ENCODE measurements at regions not wholly inside any gene's neighbourhood (a gene's known extent, or its start where the extent isn't known, plus 50 kb on each side); places are given as distances from the start of the nearest gene placed in this dataset.

- in situ Hi-C loops (cut with MboI; ENCODE audit: low pct_ligation_motif_present in 1 of 4, low pct_unique_long_range_greater_than_20kb in 1 of 4, low sequenced_read_pairs in 3 of 4), result no loop called here
- Histone ChIP-seq H3K4me1 (peaks cover 0 to 14% (median 2%) of the 10 kb centered on the region in 4 donors), H3K27me3 (peaks cover 10% of the 10 kb centered on the region), H3K27ac (peak overlapping the region in 1 of 4 donors; percentile 16), H3K36me3 (no peaks in the 10 kb centered on the region), H3K4me3 (peak overlapping the region in 3 of 4 donors; percentile 23 to 53 (median 27)), H3K9me3 (no peaks in the 10 kb centered on the region)
- no peak for DNase-seq
- WGBS, 2 donors (ENCODE audit: low coverage in 1 of 2), result 23 to 50% methylated on average over 2 to 5 of the region's 5 CpGs
- intact Hi-C loops (cut with DNase I; ENCODE audit: low total_unique reads), result no loop called here
- no peak for TF ChIP-seq EP300 (IDR thresholded peaks at IDR 0.05; ENCODE audit: low read depth)
- no peak for TF ChIP-seq POLR2A (IDR thresholded peaks at IDR 0.05)
- no peak for TF ChIP-seq CTCF (IDR thresholded peaks at IDR 0.05)
- no peak for TF ChIP-seq POLR2AphosphoS5 (IDR thresholded peaks at IDR 0.05)
Measured at GRCh38 chr3:115513416-115513800, 109.9 kb upstream of the GAP43 start.

GRCh38 chr3:115517457-115518050 lies 105.8 kb upstream of the GAP43 start:
- intact Hi-C loops (cut with DNase I; ENCODE audit: low total_unique reads), result no loop called here
- TF ChIP-seq POLR2A (IDR thresholded peaks at IDR 0.05) (no peak), CTCF (IDR thresholded peaks at IDR 0.05) (no peak), EP300 (IDR thresholded peaks at IDR 0.05; ENCODE audit: low read depth) (no peak), POLR2AphosphoS5 (IDR thresholded peaks at IDR 0.05) (no peak)
- H3K9me3 ChIP-seq, result no peaks in the 10 kb centered on the region
- H3K27me3 ChIP-seq, result peaks cover 6% of the 10 kb centered on the region
- H3K27ac ChIP-seq, result no peak overlapping the region
- 47 to 86% methylated on average over 1 to 3 of the region's 3 CpGs for WGBS, 2 donors (ENCODE audit: low coverage in 1 of 2)
- in situ Hi-C loops (cut with MboI; ENCODE audit: low pct_ligation_motif_present in 1 of 4, low pct_unique_long_range_greater_than_20kb in 1 of 4, low sequenced_read_pairs in 3 of 4), result no loop called here
- H3K4me3 ChIP-seq, result no peak overlapping the region
- H3K4me1 ChIP-seq, result peaks cover 0 to 8% (median 0%) of the 10 kb centered on the region in 4 donors
- no peaks in the 10 kb centered on the region for H3K36me3 ChIP-seq
- DNase-seq, result no peak

- peak in 1 of 3 donors; percentile 35 for TF ChIP-seq POLR2AphosphoS5 (IDR thresholded peaks at IDR 0.05)
- TF ChIP-seq EP300 (IDR thresholded peaks at IDR 0.05; ENCODE audit: low read depth), result no peak
- no peaks in the 10 kb centered on the region for H3K9me3 ChIP-seq
- DNase-seq, result no peak
- no peaks in the 10 kb centered on the region for H3K27me3 ChIP-seq
- H3K27ac ChIP-seq, result no peak overlapping the region
- H3K36me3 ChIP-seq, result no peaks in the 10 kb centered on the region
- 49 to 65% methylated on average over 2 to 4 of the region's 4 CpGs for WGBS, 2 donors (ENCODE audit: low coverage in 1 of 2)
- intact Hi-C loops (cut with DNase I; ENCODE audit: low total_unique reads) (no loop called here), in situ Hi-C loops (cut with MboI; ENCODE audit: low pct_ligation_motif_present in 1 of 4, low pct_unique_long_range_greater_than_20kb in 1 of 4, low sequenced_read_pairs in 3 of 4) (no loop called here)
- peaks cover 0 to 3% (median 0%) of the 10 kb centered on the region in 4 donors for H3K4me1 ChIP-seq
- H3K4me3 ChIP-seq, result no peak overlapping the region
Measured at GRCh38 chr3:115518100-115518852, 105.0 kb upstream of the GAP43 start.

- Histone ChIP-seq H3K27ac (no peak overlapping the region), H3K4me3 (no peak overlapping the region), H3K4me1 (no peaks in the 10 kb centered on the region), H3K36me3 (no peaks in the 10 kb centered on the region), H3K27me3 (no peaks in the 10 kb centered on the region), H3K9me3 (no peaks in the 10 kb centered on the region)
- TF ChIP-seq POLR2AphosphoS5 (IDR thresholded peaks at IDR 0.05) (no peak), EP300 (IDR thresholded peaks at IDR 0.05; ENCODE audit: low read depth) (no peak), CTCF (IDR thresholded peaks at IDR 0.05) (no peak), POLR2A (IDR thresholded peaks at IDR 0.05) (no peak)
- 57 to 59% methylated on average over 2 of the region's 2 CpGs for WGBS, 2 donors (ENCODE audit: low coverage in 1 of 2)
- no peak for DNase-seq
- in situ Hi-C loops (cut with MboI; ENCODE audit: low pct_ligation_motif_present in 1 of 4, low pct_unique_long_range_greater_than_20kb in 1 of 4, low sequenced_read_pairs in 3 of 4), result no loop called here
- intact Hi-C loops (cut with DNase I; ENCODE audit: low total_unique reads), result no loop called here
Measured at GRCh38 chr3:115520241-115520640, 103.1 kb upstream of the GAP43 start.
